ENCODE measurements at regions not wholly inside any gene's neighbourhood (a gene's known extent, or its start where the extent isn't known, plus 50 kb on each side); places are given as distances from the start of the nearest gene placed in this dataset.

- TF ChIP-seq POLR2A (IDR thresholded peaks at IDR 0.05; ENCODE audit: extremely low read depth, insufficient read length) (no peak), MAX (IDR thresholded peaks at IDR 0.05; ENCODE audit: low read depth, low read length) (peak; percentile 93), MYC (IDR thresholded peaks at IDR 0.05; ENCODE audit: low read depth, low read length) (peak; percentile 85)
- TF ChIP-seq, protein P1, sequence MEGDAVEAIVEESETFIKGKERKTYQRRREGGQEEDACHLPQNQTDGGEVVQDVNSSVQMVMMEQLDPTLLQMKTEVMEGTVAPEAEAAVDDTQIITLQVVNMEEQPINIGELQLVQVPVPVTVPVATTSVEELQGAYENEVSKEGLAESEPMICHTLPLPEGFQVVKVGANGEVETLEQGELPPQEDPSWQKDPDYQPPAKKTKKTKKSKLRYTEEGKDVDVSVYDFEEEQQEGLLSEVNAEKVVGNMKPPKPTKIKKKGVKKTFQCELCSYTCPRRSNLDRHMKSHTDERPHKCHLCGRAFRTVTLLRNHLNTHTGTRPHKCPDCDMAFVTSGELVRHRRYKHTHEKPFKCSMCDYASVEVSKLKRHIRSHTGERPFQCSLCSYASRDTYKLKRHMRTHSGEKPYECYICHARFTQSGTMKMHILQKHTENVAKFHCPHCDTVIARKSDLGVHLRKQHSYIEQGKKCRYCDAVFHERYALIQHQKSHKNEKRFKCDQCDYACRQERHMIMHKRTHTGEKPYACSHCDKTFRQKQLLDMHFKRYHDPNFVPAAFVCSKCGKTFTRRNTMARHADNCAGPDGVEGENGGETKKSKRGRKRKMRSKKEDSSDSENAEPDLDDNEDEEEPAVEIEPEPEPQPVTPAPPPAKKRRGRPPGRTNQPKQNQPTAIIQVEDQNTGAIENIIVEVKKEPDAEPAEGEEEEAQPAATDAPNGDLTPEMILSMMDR (IDR thresholded peaks at IDR 0.05; ENCODE audit: low read depth, low read length), result no peak
Measured at GRCh38 chr15:70559265-70560239, 203.8 kb downstream of the UACA start.
